Endodermal cell (in vitro differentiated cells): ENCODE measurements at regions not wholly inside any gene's neighbourhood (a gene's known extent, or its start where the extent isn't known, plus 50 kb on each side); places are given as distances from the start of the nearest gene placed in this dataset.

Source experiments
- DNase-seq: peaks from one replicate; pipeline ENCODE4 v3.0.0-alpha.2; 2017
- H3K27ac ChIP-seq: 2 replicates; pipeline ENCODE4 v1.5.1; 2013; ENCODE audit warnings: mild to moderate bottlenecking, low read depth, low read length, moderate library complexity
- H3K27me3 ChIP-seq: 2 replicates; pipeline ENCODE4 v1.6.1; 2013; ENCODE audit warnings: mild to moderate bottlenecking, low read length, moderate library complexity; ENCODE audit not compliant: insufficient read depth, control insufficient read depth, poor library complexity, severe bottlenecking
- H3K36me3 ChIP-seq: 2 replicates; pipeline ENCODE4 v1.7.0; 2013; ENCODE audit warnings: mild to moderate bottlenecking, low read length, moderate library complexity; ENCODE audit not compliant: control insufficient read depth, insufficient read depth
- H3K4me1 ChIP-seq: one replicate; pipeline ENCODE4 v1.7.0; 2013; ENCODE audit warnings: low read length; ENCODE audit not compliant: control insufficient read depth, insufficient read depth
- H3K4me3 ChIP-seq: 2 replicates; pipeline ENCODE4 v1.5.1; 2013; ENCODE audit warnings: mild to moderate bottlenecking, low read length, moderate library complexity
- H3K9ac ChIP-seq: 2 replicates; pipeline ENCODE4 v1.6.1; 2013; ENCODE audit warnings: mild to moderate bottlenecking, low read length, moderate library complexity; ENCODE audit not compliant: poor library complexity, severe bottlenecking; ENCODE audit errors: extremely low read depth
- H3K9me3 ChIP-seq: 2 replicates; pipeline ENCODE4 v1.6.1; 2013; ENCODE audit warnings: mild to moderate bottlenecking, low read length, moderate library complexity; ENCODE audit not compliant: control insufficient read depth
- H3K27ac Mint-ChIP-seq: 2 replicates; pipeline ENCODE4 v1.8.0; 2020; ENCODE audit warnings: mixed read lengths
- H3K27me3 Mint-ChIP-seq: 2 replicates; pipeline ENCODE4 v1.8.0; 2021; ENCODE audit warnings: mild to moderate bottlenecking, mixed read lengths; ENCODE audit not compliant: insufficient read depth
- H3K36me3 Mint-ChIP-seq: 2 replicates; pipeline ENCODE4 v1.8.0; 2020; ENCODE audit warnings: low read depth, mixed read lengths
- H3K4me1 Mint-ChIP-seq: 2 replicates; pipeline ENCODE4 v1.8.0; 2020; ENCODE audit warnings: mixed read lengths
- H3K4me3 Mint-ChIP-seq: 2 replicates; pipeline ENCODE4 v1.8.0; 2020; ENCODE audit warnings: mild to moderate bottlenecking, moderate library complexity, mixed read lengths
- H3K9me3 Mint-ChIP-seq: 2 replicates; pipeline ENCODE4 v1.8.0; 2020; ENCODE audit warnings: mild to moderate bottlenecking, mixed read lengths
- WGBS, 2 experiments: methylation state at CpG; one replicate each; pipeline versions ENCODE4 v1.1.5 to v1.1.7; 2013; ENCODE audit warnings: missing lambda C conversion rate in 2 of 2, mixed read lengths in 1 of 2; ENCODE audit not compliant: insufficient coverage in 1 of 2, insufficient read length in 1 of 2; 5-methylcytosine and 5-hydroxymethylcytosine counted together
- TF ChIP-seq, protein P1 (sequence below): fragments of 200-600 bp; sonication (generic); conservative IDR thresholded peaks from 2 replicates; pipeline ENCODE4 v1.5.0; 2021; ENCODE audit warnings: antibody characterized with exemption, mild to moderate bottlenecking

- peaks cover 40% of the 10 kb centered on the region for H3K4me1 Mint-ChIP-seq
- H3K4me3 ChIP-seq: no peak overlapping the region
- H3K36me3 Mint-ChIP-seq: no peaks in the 10 kb centered on the region
- peaks cover 4% of the 10 kb centered on the region for H3K27me3 Mint-ChIP-seq
- H3K4me1 ChIP-seq: no peaks in the 10 kb centered on the region
- H3K4me3 Mint-ChIP-seq: no peak overlapping the region
- TF ChIP-seq, protein P1, sequence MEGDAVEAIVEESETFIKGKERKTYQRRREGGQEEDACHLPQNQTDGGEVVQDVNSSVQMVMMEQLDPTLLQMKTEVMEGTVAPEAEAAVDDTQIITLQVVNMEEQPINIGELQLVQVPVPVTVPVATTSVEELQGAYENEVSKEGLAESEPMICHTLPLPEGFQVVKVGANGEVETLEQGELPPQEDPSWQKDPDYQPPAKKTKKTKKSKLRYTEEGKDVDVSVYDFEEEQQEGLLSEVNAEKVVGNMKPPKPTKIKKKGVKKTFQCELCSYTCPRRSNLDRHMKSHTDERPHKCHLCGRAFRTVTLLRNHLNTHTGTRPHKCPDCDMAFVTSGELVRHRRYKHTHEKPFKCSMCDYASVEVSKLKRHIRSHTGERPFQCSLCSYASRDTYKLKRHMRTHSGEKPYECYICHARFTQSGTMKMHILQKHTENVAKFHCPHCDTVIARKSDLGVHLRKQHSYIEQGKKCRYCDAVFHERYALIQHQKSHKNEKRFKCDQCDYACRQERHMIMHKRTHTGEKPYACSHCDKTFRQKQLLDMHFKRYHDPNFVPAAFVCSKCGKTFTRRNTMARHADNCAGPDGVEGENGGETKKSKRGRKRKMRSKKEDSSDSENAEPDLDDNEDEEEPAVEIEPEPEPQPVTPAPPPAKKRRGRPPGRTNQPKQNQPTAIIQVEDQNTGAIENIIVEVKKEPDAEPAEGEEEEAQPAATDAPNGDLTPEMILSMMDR: no peak
- H3K27ac Mint-ChIP-seq: no peak overlapping the region
- no peak overlapping the region for H3K27ac ChIP-seq
- no peak overlapping the region for H3K9ac ChIP-seq
- no peaks in the 10 kb centered on the region for H3K27me3 ChIP-seq
- no peaks in the 10 kb centered on the region for H3K9me3 Mint-ChIP-seq
- no peaks in the 10 kb centered on the region for H3K9me3 ChIP-seq
- no peak for DNase-seq
- H3K36me3 ChIP-seq: no peaks in the 10 kb centered on the region
- WGBS, 2 experiments: 91% methylated on average over 1 of the region's 2 CpGs; no CpG with 5 or more reads in 1 of the 2 experiments
Observed at GRCh38 chr6:14595751-14596150, 478.2 kb downstream of the CD83 start.

GRCh38 chr6:14596410-14596809, 478.8 kb downstream of the CD83 start:
- TF ChIP-seq, protein P1: no peak
- no peak overlapping the region for H3K27ac Mint-ChIP-seq
- no peak overlapping the region for H3K4me3 ChIP-seq
- H3K9me3 ChIP-seq: no peaks in the 10 kb centered on the region
- no peak overlapping the region for H3K27ac ChIP-seq
- H3K27me3 Mint-ChIP-seq: peaks cover 2% of the 10 kb centered on the region
- WGBS, 2 experiments: 78 to 87% methylated on average over 4 of the region's 4 CpGs
- H3K36me3 Mint-ChIP-seq: no peaks in the 10 kb centered on the region
- H3K9ac ChIP-seq: no peak overlapping the region
- H3K9me3 Mint-ChIP-seq: no peaks in the 10 kb centered on the region
- H3K36me3 ChIP-seq: no peaks in the 10 kb centered on the region
- no peak overlapping the region for H3K4me3 Mint-ChIP-seq
- peak; percentile 59 for DNase-seq
- peaks cover 41% of the 10 kb centered on the region for H3K4me1 Mint-ChIP-seq
- no peaks in the 10 kb centered on the region for H3K4me1 ChIP-seq
- no peaks in the 10 kb centered on the region for H3K27me3 ChIP-seq

DNA sequence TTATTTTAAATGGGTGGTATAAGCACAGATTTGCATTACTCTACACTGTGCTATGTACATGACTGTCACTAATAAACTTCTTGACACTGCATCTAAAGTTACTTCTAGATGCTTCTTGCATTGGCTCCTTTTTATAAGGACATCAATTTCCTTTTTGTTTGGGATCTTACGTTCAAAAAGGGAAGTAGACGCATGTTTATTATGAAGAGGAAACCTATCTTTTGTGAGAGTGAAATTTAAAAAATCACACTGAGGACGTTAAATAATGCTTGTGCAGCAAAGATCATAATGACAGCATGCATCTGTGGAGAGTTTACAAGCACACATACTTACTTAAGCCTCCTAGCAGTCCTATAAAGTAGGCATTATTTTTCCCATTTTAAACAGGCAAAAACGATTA, 479.5 kb downstream of the CD83 start:
- H3K27ac ChIP-seq: no peak overlapping the region
- WGBS, 2 experiments: 33 to 86% methylated on average over 1 to 4 of the region's 4 CpGs
- TF ChIP-seq, protein P1: no peak
- Mint-ChIP-seq H3K4me3 (no peak overlapping the region), H3K4me1 (peaks cover 45% of the 10 kb centered on the region), H3K27me3 (no peaks in the 10 kb centered on the region), H3K9me3 (no peaks in the 10 kb centered on the region), H3K36me3 (no peaks in the 10 kb centered on the region), H3K27ac (no peak overlapping the region)
- no peak overlapping the region for H3K4me3 ChIP-seq
- H3K36me3 ChIP-seq: no peaks in the 10 kb centered on the region
- no peaks in the 10 kb centered on the region for H3K27me3 ChIP-seq
- H3K9ac ChIP-seq: no peak overlapping the region
- H3K4me1 ChIP-seq: no peaks in the 10 kb centered on the region
- no peak for DNase-seq
- H3K9me3 ChIP-seq: no peaks in the 10 kb centered on the region
